AG09319 (cell line): ENCODE measurements at regions not wholly inside any gene's neighbourhood (a gene's known extent, or its start where the extent isn't known, plus 50 kb on each side); places are given as distances from the start of the nearest gene placed in this dataset.

Experiments
- DNase-seq: peaks from one replicate; pipeline ENCODE4 v3.0.0-alpha.2; 2010; ENCODE audit warnings: low read depth; ENCODE audit errors: extremely low read depth
- CTCF ChIP-seq: IDR thresholded peaks from 2 replicates; pipeline ENCODE4 v1.5.1; 2011; ENCODE audit warnings: low read depth, mild to moderate bottlenecking, inconsistent platforms, low read length, moderate library complexity

GRCh38 chr2:125584732-125585131 lies 1071.2 kb upstream of the GYPC start:
- no peak for TF ChIP-seq CTCF
- no peak for DNase-seq

- DNase-seq = no peak
- TF ChIP-seq CTCF = no peak
Measured at GRCh38 chr2:125588780-125589179, 1067.2 kb upstream of the GYPC start.

GRCh38 chr2:125591954-125592353 lies 1064.0 kb upstream of the GYPC start:
- TF ChIP-seq CTCF = no peak
- no peak for DNase-seq

GRCh38 chr2:125593036-125593435 lies 1062.9 kb upstream of the GYPC start:
- DNase-seq = no peak
- TF ChIP-seq CTCF = no peak

- TF ChIP-seq CTCF = no peak
- no peak for DNase-seq
Measured at GRCh38 chr2:125596612-125597011, 1059.3 kb upstream of the GYPC start.

- TF ChIP-seq CTCF = no peak
- DNase-seq = no peak
Measured at GRCh38 chr2:125615438-125615837, 1040.5 kb upstream of the GYPC start.

- TF ChIP-seq CTCF = no peak
- no peak for DNase-seq
Measured at GRCh38 chr2:125630377-125630776, 1025.6 kb upstream of the GYPC start.

GRCh38 chr2:125634662-125635061 lies 1021.3 kb upstream of the GYPC start:
- TF ChIP-seq CTCF = no peak
- DNase-seq = no peak
